SIG-M5 (cell line): ENCODE measurements at regions not wholly inside any gene's neighbourhood (a gene's known extent, or its start where the extent isn't known, plus 50 kb on each side); places are given as distances from the start of the nearest gene placed in this dataset.

Experiments
- DNase-seq: peaks from one replicate; lab custom pipeline; 2025; lab: John Stamatoyannopoulos, UW

- DNase-seq, result no peak
These were observed 51.8 kb upstream of the AFDN start for GRCh38 chr6:167774881-167775280.

- no peak for DNase-seq
These were observed 49.6 kb upstream of the AFDN start for GRCh38 chr6:167776906-167777627.
